ENCODE measurements at regions not wholly inside any gene's neighbourhood (a gene's known extent, or its start where the extent isn't known, plus 50 kb on each side); places are given as distances from the start of the nearest gene placed in this dataset.
A peak's percentile ranks its signal among the peaks of the same experiment; 100 is the strongest.
"Not testable (repeated sequence)": the region's sequence is repeated elsewhere in the genome, so short reads cannot be mapped to it uniquely, and the experiment has no call there.

GRCh38 chr17:77285594-77286390, 145.0 kb downstream of the SEC14L1 start:
- Mint-ChIP-seq H3K4me3 (no peak overlapping the region), H3K9me3 (no peaks in the 10 kb centered on the region), H3K27ac (no peak overlapping the region), H3K4me1 (peaks cover 18% of the 10 kb centered on the region), H3K36me3 (peaks cover 15% of the 10 kb centered on the region)
- ATAC-seq (no peak), DNase-seq (ENCODE audit: low spot score in 2 of 2) (no peak)

- H3K9me3 Mint-ChIP-seq = no peaks in the 10 kb centered on the region
- H3K4me3 Mint-ChIP-seq = no peak overlapping the region
- ATAC-seq (no peak), DNase-seq (ENCODE audit: low spot score in 2 of 2) (no peak)
- no peak overlapping the region for H3K27ac Mint-ChIP-seq
- peaks cover 13% of the 10 kb centered on the region for H3K36me3 Mint-ChIP-seq
- peaks cover 18% of the 10 kb centered on the region for H3K4me1 Mint-ChIP-seq
These were observed 145.5 kb downstream of the SEC14L1 start for GRCh38 chr17:77286391-77286640.

GRCh38 chr17:77286641-77287431, 146.1 kb downstream of the SEC14L1 start:
- Mint-ChIP-seq H3K4me1 (peaks cover 13% of the 10 kb centered on the region), H3K4me3 (no peak overlapping the region), H3K36me3 (peaks cover 8% of the 10 kb centered on the region), H3K9me3 (no peaks in the 10 kb centered on the region), H3K27ac (no peak overlapping the region)
- no peak for ATAC-seq
- no peak for DNase-seq (ENCODE audit: low spot score in 2 of 2)

- H3K4me3 Mint-ChIP-seq = no peak overlapping the region
- peaks cover 6% of the 10 kb centered on the region for H3K4me1 Mint-ChIP-seq
- no peak overlapping the region for H3K27ac Mint-ChIP-seq
- no peak for DNase-seq (ENCODE audit: low spot score in 2 of 2)
- no peaks in the 10 kb centered on the region for H3K9me3 Mint-ChIP-seq
- peaks cover under 1% of the 10 kb centered on the region for H3K36me3 Mint-ChIP-seq
- ATAC-seq = no peak
These were observed 146.8 kb downstream of the SEC14L1 start for GRCh38 chr17:77287432-77288068.

- Mint-ChIP-seq H3K36me3 (no peaks in the 10 kb centered on the region), H3K9me3 (no peaks in the 10 kb centered on the region), H3K4me3 (no peak overlapping the region), H3K27ac (no peak overlapping the region), H3K4me1 (peaks cover 6% of the 10 kb centered on the region)
- DNase-seq (ENCODE audit: low spot score in 2 of 2) = no peak
- ATAC-seq = no peak
These were observed 147.4 kb downstream of the SEC14L1 start for GRCh38 chr17:77288115-77288619.

- not testable (repeated sequence) for H3K9me3 Mint-ChIP-seq; H3K4me1 Mint-ChIP-seq; DNase-seq (ENCODE audit: low spot score in 2 of 2); H3K36me3 Mint-ChIP-seq; H3K4me3 Mint-ChIP-seq; ATAC-seq; H3K27ac Mint-ChIP-seq
These were observed 150.2 kb downstream of the SEC14L1 start for GRCh38 chr17:77290759-77291558.

- DNase-seq (ENCODE audit: low spot score in 2 of 2) (no peak), ATAC-seq (no peak)
- no peak overlapping the region for H3K4me3 Mint-ChIP-seq
- H3K36me3 Mint-ChIP-seq = no peaks in the 10 kb centered on the region
- H3K9me3 Mint-ChIP-seq = no peaks in the 10 kb centered on the region
- no peak overlapping the region for H3K27ac Mint-ChIP-seq
- no peaks in the 10 kb centered on the region for H3K4me1 Mint-ChIP-seq
These were observed 151.0 kb downstream of the SEC14L1 start for GRCh38 chr17:77291591-77292386.

- no peaks in the 10 kb centered on the region for H3K9me3 Mint-ChIP-seq
- no peak overlapping the region for H3K27ac Mint-ChIP-seq
- ATAC-seq (no peak), DNase-seq (ENCODE audit: low spot score in 2 of 2) (no peak)
- no peak overlapping the region for H3K4me3 Mint-ChIP-seq
- H3K36me3 Mint-ChIP-seq = no peaks in the 10 kb centered on the region
- peaks cover 7% of the 10 kb centered on the region for H3K4me1 Mint-ChIP-seq
These were observed 154.0 kb downstream of the SEC14L1 start for GRCh38 chr17:77294761-77295160.

GRCh38 chr17:77295241-77295853, 154.6 kb downstream of the SEC14L1 start:
- DNase-seq (ENCODE audit: low spot score in 2 of 2) (no peak), ATAC-seq (no peak)
- Mint-ChIP-seq H3K4me3 (no peak overlapping the region), H3K4me1 (peaks cover 7% of the 10 kb centered on the region), H3K27ac (no peak overlapping the region), H3K9me3 (no peaks in the 10 kb centered on the region), H3K36me3 (no peaks in the 10 kb centered on the region)

GRCh38 chr17:77296769-77297409, 156.1 kb downstream of the SEC14L1 start:
- Mint-ChIP-seq H3K36me3 (no peaks in the 10 kb centered on the region), H3K4me3 (no peak overlapping the region), H3K9me3 (no peaks in the 10 kb centered on the region), H3K27ac (no peak overlapping the region), H3K4me1 (peaks cover 7% of the 10 kb centered on the region)
- ATAC-seq = no peak
- no peak for DNase-seq (ENCODE audit: low spot score in 2 of 2)

GRCh38 chr17:77297693-77298666, 157.2 kb downstream of the SEC14L1 start:
- peaks cover 7% of the 10 kb centered on the region for H3K4me1 Mint-ChIP-seq
- DNase-seq (ENCODE audit: low spot score in 2 of 2) (no peak), ATAC-seq (peak; percentile 77)
- H3K9me3 Mint-ChIP-seq = no peaks in the 10 kb centered on the region
- H3K27ac Mint-ChIP-seq = no peak overlapping the region
- no peaks in the 10 kb centered on the region for H3K36me3 Mint-ChIP-seq
- H3K4me3 Mint-ChIP-seq = no peak overlapping the region

GRCh38 chr17:77298811-77299210, 158.0 kb downstream of the SEC14L1 start:
- DNase-seq (ENCODE audit: low spot score in 2 of 2) = no peak
- no peak overlapping the region for H3K27ac Mint-ChIP-seq
- H3K9me3 Mint-ChIP-seq = no peaks in the 10 kb centered on the region
- ATAC-seq = no peak
- no peak overlapping the region for H3K4me3 Mint-ChIP-seq
- no peaks in the 10 kb centered on the region for H3K36me3 Mint-ChIP-seq
- peaks cover 7% of the 10 kb centered on the region for H3K4me1 Mint-ChIP-seq

All from stimulated activated effector memory CD8-positive, alpha-beta T cell treated with anti-CD3 and anti-CD28 coated beads, Interleukin-12 subunit alpha, Interleukin-12 subunit beta, amount 100 ng/mL, for 72 hours (primary cell).